IPS-NIHi11 (cell line): ENCODE measurements at regions not wholly inside any gene's neighbourhood (a gene's known extent, or its start where the extent isn't known, plus 50 kb on each side); places are given as distances from the start of the nearest gene placed in this dataset.

Source experiments
- DNase-seq: peaks from one replicate; pipeline ENCODE4 v3.0.0; 2012; ENCODE audit warnings: mixed read lengths, low spot score

DNA sequence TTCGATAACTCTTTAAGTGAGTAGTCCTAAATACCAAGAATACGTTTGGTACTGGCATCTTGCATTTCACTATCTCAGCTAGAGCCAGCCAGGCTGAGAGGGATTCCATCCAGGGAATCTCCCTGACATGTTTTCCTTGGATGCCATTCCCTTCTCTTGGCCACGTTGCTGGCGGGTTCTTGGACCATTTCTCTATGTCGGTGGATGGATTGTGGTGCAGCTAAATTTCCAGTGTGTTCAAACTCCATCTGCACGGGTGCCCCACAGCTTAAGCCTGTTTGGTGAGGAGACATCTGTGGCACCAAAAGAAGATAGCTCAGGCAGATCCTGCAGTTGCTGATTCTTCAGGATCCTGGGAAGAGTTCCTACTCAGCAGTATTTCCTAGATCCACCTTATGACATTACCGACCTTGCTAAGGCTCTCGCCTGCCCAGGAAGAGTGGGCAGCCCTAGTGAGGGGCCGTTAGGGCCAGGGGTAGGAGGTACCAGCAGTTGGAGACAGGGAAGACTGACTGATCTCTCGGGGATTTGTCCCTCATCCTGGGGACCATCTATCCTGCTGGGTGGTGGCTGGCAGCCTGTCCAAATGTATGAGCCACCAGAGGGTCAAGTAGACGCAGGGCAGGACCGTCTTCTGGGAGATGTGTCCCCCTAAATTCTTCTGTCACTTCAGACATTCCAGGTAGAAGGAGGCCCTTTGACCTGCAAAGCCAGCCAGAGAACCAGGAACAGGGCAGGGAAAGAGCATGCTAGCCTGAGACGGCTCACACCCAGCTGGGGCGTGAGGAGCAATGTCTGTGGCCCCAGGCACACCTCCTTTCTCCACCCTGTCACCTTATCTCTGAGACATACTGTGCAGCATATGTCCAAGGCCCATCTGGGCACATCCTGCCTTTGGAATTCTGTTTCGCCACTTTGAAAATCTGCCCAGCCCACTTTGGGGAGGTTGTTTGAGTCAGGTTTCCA lies 72.6 kb upstream of the CAPRIN2 start:
- no peak for DNase-seq

DNA sequence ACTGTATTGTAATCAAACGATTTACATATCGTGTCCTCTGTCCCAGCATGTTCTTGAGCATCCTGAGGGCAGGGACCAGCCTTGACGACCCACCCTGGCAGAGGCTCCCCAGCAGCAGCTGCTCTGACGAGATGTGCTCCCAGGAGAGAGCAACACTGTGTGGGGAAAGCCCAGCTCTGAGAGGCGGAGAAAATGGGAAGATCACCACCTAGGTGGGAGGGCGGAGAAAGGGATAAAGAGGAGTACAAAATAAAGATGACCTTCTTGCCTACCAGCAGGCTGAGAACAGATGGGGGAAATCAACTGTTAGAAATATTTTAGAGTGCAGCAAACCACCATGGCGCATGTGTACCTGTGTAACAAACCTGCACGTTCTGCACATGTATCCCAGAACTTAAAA lies 71.5 kb upstream of the CAPRIN2 start:
- DNase-seq: no peak

DNA sequence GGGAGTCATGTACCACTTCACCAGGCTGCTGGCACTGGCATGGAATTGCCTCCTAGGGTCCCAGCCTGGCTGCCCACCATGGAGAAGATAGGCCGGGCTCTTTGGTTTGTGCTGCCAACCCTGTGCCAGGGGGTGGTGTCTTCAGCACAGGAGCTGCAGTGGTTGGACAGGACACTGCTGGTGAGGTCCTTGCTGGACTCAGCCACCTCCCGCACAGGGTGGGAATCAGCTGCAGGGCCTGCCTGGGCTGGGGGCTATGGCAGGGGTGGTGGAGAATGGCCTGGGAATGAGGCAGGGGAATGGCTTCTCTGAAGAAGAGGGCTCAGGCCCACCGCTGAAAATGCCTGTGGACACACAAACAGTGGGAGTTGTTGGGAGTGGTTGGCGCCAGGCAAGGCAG lies 70.6 kb upstream of the CAPRIN2 start:
- DNase-seq: no peak

DNA sequence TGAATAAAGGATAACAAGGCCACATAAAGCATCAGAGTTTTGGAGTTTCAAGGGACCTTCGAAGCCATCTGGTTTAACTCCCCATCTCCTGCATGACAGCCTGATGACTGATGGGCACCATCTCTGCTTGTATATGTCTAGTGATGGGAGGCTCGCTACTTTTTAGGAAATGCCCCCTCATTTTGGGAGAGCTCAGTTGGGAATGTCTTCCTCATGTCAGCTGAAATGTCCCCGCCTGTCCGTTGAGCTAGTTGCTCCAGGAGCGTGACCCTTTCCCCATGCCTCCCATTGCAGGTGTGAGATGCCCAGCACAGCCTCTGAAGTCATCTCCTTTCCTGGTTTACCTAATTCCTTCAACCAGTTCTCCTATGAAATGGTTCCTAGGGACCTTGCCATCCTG lies 69.6 kb upstream of the CAPRIN2 start:
- no peak for DNase-seq

DNA sequence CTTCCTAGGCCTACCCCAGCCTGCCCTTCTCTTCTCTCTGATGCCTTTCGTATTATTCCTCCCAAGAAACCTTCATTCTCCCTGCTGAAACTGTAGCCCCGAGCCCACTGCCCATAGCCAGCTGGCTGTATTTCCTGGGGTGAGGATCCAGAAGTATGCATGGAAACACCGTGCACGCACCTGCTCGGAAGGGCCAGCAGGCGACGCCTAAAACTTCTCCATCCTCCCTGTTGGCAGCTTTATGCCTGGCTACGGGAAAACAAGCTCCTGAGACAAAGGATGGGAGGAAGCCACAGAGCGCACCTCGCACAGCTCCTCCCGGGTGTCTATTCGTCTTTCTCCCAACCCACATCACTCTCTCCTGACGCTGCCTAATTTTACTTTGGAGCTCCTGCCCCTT lies 69.0 kb upstream of the CAPRIN2 start:
- DNase-seq: peak; percentile 32

DNA sequence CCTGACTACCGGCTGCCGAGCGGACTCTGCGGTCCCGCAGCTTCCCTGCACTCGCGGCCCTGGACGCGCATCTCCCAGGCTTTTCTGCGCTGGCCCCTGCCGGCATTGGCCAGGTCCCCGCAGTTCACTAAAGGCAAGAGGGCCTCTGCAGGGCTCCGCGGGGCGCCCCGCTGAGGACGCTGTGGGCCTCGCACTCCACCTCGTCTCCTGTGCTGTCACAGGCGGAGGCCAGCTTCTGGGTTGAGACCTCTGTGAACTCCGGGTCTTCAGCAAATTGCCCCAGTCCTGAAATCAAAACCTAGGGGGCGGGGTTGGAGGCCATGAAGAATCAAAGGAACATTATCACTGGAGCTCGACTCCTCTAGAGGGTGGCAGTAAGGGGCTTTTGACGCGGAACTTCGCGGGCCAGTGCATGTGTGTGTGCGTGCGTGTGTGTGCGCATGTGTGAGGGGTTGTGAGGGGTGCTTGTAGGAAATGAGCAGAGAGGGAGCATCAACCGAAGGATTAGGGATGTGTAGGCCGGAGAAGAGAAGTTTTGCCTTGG lies 68.5 kb upstream of the CAPRIN2 start:
- DNase-seq: peak; percentile 55

DNA sequence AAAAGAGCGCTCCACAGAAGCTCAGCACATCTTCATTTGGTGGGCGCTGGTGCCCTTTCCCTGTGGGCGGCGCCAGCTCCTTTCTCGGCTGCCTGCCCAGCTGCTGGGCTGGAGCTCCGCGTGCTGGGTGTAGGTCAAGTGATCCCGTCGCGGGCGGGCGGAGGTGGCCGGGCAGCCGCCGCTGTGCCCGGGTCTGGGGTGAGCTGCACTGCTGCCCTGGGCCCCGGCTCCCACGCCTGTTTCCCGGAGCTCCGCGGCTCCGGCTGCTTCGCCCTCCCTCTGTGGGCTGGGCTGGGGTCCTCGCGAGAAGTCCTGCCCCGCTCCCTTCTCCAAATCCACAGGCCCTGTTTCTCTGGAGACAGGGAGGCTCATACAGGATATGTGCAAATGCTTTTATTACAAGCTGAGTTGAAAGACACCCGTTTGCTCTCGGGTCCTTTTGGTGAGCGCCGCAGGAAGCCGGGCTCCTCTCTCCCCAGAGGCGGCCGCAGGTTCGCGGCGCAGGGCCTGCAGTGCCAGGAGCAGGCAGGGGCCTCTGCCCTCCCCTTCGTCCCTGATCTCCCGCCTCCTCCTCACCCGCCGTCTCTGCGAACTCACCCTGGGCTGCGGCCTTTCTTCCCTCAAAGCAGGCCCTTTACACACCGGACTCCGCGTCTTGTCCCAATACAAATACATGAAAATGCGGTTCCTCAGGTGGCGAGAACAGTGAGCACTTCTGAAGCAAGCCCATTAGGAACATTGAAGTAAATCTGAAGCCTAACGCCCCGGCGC lies 67.8 kb upstream of the CAPRIN2 start:
- DNase-seq: peak; percentile 70

DNA sequence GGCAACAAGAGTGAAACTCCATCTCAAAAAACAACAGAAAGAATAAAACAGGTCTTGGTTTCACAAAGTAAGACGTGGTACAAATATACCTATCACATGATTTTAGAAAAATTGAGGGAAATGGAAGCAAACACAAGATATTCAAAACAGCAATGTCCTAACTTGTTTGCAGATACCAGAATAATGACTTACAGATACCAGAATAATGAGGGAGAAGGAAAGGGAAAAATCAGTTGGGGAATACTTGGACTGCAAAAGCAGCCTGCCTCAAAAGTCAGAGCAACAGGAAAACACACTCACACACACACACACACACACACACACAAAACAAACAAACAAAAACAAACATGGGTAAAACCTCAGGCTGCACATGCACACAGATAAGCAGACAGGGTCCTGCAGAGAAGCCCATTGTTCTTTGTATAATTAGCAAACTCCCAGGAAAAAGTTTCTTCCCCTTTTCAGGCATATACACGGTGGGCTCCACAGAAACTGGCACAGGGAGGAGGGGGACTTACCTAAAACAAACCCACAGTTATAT lies 65.7 kb upstream of the CAPRIN2 start:
- DNase-seq: no peak

DNA sequence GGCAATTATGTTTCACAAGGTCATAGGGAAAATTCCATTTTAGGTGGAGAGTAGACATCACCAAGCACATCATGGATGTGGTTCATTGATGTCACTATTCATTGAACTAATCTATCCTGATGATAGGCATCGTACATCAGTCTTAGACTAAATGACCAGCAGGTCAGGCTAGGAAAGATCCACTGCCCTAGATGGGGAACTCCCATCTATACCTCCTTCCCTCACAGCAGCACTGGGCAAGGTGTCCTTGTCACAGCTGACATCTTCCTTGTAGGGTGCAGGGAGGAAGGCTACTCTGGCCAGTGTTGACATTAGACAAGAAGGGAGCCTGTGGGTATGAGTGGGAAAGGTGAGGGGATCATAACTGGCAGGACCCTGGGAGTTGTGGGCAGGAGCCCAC lies 63.8 kb upstream of the CAPRIN2 start:
- no peak for DNase-seq

DNA sequence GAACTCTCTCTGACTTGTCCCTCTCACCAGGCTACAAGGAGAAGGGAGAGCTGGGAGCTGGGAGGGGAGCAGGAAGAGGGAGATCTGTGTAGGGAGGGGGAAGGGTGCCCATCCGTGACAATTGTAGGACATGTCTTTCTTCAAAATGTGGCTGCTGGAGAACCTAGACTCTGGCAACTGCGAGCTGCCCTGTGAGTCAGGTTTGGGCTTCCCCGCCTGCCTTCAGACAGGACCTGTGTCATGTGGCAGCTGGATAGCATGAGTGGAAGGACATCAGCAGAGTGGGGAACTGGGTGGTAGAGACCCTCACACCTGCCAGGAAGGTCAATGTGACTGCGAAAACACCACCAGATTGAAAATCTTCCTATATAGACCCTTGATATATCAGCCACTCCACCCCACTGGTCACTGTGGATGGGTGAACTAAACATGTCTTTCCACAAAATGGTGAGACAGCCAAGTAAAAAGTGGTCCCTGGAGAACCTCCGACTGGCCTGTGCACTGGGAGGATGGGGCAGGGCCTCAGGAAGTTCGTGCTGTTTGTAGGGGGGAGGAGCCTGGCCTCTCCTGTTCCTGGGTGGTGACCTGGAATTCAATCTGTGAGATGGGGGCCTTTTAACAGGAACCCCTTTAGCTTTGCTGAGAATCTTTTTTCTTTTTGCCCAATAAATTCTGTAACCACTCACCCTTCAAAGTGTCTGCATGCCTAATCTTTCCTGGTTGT lies 62.2 kb upstream of the CAPRIN2 start:
- no peak for DNase-seq

DNA sequence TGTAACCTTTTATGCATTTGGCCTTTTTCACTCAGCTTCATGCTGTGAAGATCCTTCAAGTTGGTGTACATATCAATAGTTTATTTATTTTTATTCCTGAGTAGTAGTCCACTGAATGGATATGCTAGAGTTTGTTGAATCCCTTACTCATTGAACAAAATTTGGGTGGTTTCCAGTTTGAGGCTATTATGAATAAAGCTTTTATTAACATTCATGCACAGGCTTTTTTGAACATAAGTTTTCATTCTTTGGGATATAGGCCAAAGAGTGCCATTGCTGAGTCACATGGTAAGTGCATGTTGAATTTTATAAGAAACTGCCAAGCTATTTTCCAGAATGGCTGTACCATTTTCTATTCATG lies 59.5 kb upstream of the CAPRIN2 start:
- DNase-seq: no peak

DNA sequence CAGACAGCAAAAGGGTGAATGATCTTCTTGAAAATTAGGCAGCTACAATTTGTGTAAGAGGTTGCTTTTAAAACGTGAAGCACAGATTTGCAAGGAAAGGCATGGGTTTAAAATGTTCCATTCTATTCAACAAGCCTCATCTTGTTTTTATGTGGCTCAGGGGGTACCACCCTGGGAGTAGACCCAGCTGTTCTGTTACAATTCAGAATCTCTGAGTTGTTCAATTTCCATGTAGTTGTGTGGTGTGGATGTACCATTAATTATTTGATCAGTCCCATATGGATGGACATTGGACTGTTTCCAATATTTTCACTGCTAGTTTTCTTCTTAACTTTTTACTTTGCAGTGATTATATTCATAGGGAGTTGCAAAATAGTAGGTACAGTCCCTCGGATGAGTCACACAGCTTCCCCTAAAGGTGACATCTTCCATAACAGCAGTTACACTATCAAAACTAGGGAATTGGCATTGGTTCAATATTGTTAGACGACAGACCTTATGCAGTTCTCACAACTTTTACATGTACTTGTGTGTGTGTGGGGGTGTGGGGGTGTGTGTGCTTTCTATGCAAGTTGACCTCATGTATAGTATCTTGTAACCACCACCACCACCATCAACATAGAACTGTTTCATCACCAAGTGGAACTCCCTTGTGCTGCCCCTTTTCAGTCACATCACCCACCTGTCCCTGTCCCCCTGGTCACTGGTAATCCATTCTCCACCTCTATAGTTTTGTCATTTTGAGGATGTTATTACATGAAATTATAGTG lies 59.0 kb upstream of the CAPRIN2 start:
- DNase-seq: no peak

DNA sequence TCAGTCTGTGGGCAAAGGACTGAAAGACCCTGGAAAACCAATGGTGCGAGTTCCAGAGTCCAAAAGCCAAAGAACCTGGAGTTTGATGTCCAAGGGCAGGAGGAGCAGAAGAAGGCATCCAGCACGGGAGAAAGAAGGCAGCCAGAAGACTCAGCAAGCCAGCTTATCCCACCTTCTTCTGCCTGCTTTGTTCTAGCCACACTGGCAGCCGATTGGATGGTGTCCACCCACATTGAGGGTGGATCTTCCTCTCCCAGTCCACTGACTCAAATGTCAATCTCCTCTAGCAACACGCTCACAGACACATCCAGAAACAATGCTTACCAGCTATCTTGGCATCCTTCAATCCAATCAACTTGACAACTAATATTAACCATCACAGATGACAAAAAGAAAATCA lies 57.2 kb upstream of the CAPRIN2 start:
- DNase-seq: no peak

DNA sequence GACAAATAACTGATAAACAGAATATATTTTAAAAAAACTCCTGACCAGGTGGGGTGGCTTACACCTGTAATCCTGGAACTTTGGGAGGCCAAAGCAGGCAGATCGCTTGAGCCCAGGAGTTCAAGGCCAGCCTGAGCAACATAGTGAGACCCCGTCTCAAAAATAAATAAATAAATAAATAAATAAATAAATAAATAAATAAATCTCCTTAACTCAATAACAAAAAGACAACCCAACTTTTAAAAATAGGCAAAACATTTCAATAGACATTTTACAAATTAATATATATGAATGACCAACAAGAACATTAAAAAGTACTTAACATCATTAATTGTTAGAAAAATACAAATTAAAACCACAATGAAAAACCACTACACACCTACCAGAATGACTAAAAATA lies 56.2 kb upstream of the CAPRIN2 start:
- no peak for DNase-seq

DNA sequence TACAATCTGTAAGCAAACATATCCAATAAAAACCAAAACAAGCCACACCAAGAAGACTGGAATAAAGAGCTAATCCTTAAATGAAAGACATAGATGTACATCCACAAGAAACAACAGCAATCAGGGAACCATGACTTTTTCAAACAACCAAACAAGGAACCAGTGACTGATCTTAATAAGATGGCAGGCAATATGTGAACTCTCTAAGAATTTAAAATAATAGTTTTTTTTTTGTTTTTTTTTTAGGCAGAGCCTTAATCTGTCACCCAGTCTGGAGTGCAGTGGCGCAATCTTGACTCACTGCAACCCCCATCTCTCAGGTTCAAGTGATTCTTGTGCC lies 52.9 kb upstream of the CAPRIN2 start:
- no peak for DNase-seq

DNA sequence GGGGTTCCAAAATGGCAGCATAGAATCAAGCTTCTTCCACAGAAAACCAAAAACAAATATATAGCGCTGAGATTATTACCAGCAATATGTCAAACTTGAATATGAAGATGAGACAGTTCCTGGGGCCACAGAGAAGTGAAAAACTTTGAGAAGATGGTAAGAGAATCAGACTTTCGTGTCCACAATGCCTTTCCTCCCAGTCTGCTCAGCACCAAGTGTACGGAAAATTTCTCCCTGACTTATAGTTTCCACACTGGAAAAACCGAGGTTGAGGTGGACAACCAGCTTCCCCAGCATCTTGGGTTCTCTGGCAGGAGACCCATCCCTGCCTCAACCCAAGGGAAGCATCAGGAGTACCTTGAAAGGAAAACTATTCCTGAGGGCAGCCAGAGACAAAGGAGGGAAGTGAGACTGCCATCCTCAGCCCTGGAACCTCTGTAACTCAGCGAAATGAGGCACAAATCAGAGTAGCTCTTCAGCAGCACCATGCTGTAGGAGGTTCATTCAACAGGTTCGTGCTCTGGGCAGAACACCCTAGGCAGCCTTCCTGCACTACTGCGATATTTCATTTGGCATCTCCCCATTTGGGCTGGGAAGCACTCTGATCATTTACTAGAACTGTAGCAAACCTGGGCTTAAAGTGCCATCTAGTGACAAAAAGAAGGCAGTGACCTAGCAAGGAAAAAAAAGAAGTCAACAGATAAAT lies 52.4 kb upstream of the CAPRIN2 start:
- DNase-seq: peak; percentile 70

DNA sequence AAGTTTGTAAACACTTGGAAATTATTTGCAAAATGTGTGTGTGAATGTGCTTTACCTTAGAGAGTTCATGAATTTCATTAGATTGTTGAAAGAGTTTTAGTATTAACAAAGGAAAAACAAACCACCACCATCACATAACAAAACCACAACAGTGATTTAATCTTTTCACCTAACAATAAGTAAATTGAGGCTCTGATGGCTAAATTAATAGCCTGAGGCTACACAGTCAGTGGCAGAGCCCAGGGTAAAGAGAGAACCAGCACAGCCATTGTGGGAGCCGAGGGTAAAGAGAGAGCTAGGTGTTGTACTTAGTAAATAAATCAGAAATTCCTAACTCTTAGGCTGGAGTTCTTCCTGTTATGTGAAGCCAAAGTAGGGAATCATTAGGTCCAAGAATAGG lies 51.2 kb upstream of the CAPRIN2 start:
- DNase-seq: no peak
